ENCODE measurements at regions not wholly inside any gene's neighbourhood (a gene's known extent, or its start where the extent isn't known, plus 50 kb on each side); places are given as distances from the start of the nearest gene placed in this dataset.
"Not testable (repeated sequence)": the region's sequence is repeated elsewhere in the genome, so short reads cannot be mapped to it uniquely, and the experiment has no call there.

DNA sequence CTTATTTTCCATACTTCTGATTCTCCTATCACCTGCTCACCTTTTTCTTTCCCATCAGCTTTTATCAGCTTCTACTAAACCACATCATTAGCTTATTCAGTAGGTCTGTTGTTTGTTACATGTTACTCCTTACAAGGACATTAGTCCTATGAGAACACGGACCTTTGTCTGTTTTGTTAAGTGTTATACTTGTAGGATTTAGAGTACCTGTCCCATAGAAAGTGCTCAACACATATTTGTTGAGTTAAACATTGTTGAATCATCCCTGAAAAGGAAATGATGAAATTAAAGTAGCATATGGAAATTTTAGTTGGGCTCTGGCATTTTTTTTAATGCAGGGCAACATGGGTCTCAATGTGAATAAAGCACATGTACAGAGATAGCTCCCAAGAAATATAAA, 222.1 kb upstream of the CARD18 start:
- Histone ChIP-seq H3K36me3 (ENCODE audit: insufficient read depth, low read length, poor library complexity, severe bottlenecking) (no peaks in the 10 kb centered on the region), H3K4me1 (ENCODE audit: insufficient read depth, low read length, poor library complexity, severe bottlenecking) (no peaks in the 10 kb centered on the region), H3K27me3 (replicated peaks; ENCODE audit: insufficient read depth, low read depth, low read length, poor library complexity) (peaks cover 54% of the 10 kb centered on the region), H3K9me3 (ENCODE audit: low read depth, low read length, poor library complexity, severe bottlenecking) (no peaks in the 10 kb centered on the region), H3K4me3 (ENCODE audit: low read depth, low read length, poor library complexity, severe bottlenecking) (no peak overlapping the region), H3K27ac (ENCODE audit: low read depth, low read length, poor library complexity, severe bottlenecking) (no peak overlapping the region)
- TF ChIP-seq, protein P1, sequence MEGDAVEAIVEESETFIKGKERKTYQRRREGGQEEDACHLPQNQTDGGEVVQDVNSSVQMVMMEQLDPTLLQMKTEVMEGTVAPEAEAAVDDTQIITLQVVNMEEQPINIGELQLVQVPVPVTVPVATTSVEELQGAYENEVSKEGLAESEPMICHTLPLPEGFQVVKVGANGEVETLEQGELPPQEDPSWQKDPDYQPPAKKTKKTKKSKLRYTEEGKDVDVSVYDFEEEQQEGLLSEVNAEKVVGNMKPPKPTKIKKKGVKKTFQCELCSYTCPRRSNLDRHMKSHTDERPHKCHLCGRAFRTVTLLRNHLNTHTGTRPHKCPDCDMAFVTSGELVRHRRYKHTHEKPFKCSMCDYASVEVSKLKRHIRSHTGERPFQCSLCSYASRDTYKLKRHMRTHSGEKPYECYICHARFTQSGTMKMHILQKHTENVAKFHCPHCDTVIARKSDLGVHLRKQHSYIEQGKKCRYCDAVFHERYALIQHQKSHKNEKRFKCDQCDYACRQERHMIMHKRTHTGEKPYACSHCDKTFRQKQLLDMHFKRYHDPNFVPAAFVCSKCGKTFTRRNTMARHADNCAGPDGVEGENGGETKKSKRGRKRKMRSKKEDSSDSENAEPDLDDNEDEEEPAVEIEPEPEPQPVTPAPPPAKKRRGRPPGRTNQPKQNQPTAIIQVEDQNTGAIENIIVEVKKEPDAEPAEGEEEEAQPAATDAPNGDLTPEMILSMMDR (conservative IDR thresholded peaks at IDR 0.05; ENCODE audit: low read depth, low read length), result no peak
- no peak for TF ChIP-seq EZH2 (IDR thresholded peaks at IDR 0.05; ENCODE audit: borderline replicate concordance, low read depth, low read length, poor library complexity, severe bottlenecking)
- no peak for DNase-seq (ENCODE audit: low spot score)
- ChIA-PET CTCF (no interaction called here), POLR2A (ENCODE audit: low non-redundant PET) (no interaction called here)
- intact Hi-C loops (cut with micrococcal nuclease; ENCODE audit: unreplicated experiment), result no loop called here
- BruUV-seq (replicated peaks), result no TSS peak

DNA sequence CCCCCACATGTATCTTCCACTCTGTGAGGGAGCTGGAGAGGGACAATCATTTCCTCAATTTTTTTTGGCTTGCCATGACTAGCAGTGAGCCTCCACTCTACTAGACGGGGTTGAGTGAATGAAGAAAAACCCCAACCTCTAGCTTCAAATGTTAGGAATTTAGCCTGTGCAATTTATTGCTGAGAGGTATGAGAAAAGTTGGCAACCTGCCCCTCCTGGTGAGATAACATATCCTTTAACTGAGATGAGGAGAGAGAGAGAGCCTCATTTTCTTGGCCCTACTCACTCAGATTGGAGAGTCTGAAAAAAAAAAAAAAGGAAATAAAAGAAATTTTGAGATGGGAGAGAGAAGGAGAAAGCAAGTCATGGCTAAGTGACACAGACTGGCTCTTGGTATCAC, 218.2 kb upstream of the CARD18 start:
- Histone ChIP-seq H3K4me1 (ENCODE audit: insufficient read depth, low read length, poor library complexity, severe bottlenecking) (no peaks in the 10 kb centered on the region), H3K9me3 (ENCODE audit: low read depth, low read length, poor library complexity, severe bottlenecking) (no peaks in the 10 kb centered on the region), H3K4me3 (ENCODE audit: low read depth, low read length, poor library complexity, severe bottlenecking) (no peak overlapping the region), H3K36me3 (ENCODE audit: insufficient read depth, low read length, poor library complexity, severe bottlenecking) (no peaks in the 10 kb centered on the region), H3K27ac (ENCODE audit: low read depth, low read length, poor library complexity, severe bottlenecking) (no peak overlapping the region), H3K27me3 (replicated peaks; ENCODE audit: insufficient read depth, low read depth, low read length, poor library complexity) (peaks cover 19% of the 10 kb centered on the region)
- no peak for DNase-seq (ENCODE audit: low spot score)
- BruUV-seq (replicated peaks), result no TSS peak
- ChIA-PET CTCF (no interaction called here), POLR2A (ENCODE audit: low non-redundant PET) (no interaction called here)
- TF ChIP-seq, protein P1 (conservative IDR thresholded peaks at IDR 0.05; ENCODE audit: low read depth, low read length), result no peak
- no peak for TF ChIP-seq EZH2 (IDR thresholded peaks at IDR 0.05; ENCODE audit: borderline replicate concordance, low read depth, low read length, poor library complexity, severe bottlenecking)
- intact Hi-C loops (cut with micrococcal nuclease; ENCODE audit: unreplicated experiment), result no loop called here

DNA sequence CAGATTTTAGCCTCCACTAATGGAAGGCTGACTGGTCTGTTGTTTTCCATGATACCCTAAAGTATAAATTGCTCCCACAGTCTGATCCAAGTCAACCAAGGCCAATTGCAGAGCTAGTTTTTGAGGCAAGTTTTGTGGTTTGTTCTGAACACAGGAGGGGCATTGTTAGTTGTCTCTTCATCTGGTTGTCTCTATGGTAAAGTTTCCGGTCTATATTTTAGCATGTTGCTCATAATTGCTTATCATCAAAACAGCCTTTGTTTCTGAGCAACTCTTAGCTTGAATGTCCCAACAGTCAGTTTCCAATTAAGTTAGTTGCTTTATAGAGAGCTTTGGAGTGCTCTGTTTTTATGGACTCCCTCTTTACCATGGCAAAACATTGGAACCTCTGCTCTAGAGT, 217.6 kb upstream of the CARD18 start:
- Histone ChIP-seq H3K36me3 (ENCODE audit: insufficient read depth, low read length, poor library complexity, severe bottlenecking) (no peaks in the 10 kb centered on the region), H3K4me1 (ENCODE audit: insufficient read depth, low read length, poor library complexity, severe bottlenecking) (no peaks in the 10 kb centered on the region), H3K27me3 (replicated peaks; ENCODE audit: insufficient read depth, low read depth, low read length, poor library complexity) (peaks cover 19% of the 10 kb centered on the region), H3K27ac (ENCODE audit: low read depth, low read length, poor library complexity, severe bottlenecking) (no peak overlapping the region), H3K4me3 (ENCODE audit: low read depth, low read length, poor library complexity, severe bottlenecking) (no peak overlapping the region), H3K9me3 (ENCODE audit: low read depth, low read length, poor library complexity, severe bottlenecking) (no peaks in the 10 kb centered on the region)
- no TSS peak for BruUV-seq (replicated peaks)
- DNase-seq (ENCODE audit: low spot score), result no peak
- POLR2A ChIA-PET (ENCODE audit: low non-redundant PET), result no interaction called here
- TF ChIP-seq EZH2 (IDR thresholded peaks at IDR 0.05; ENCODE audit: borderline replicate concordance, low read depth, low read length, poor library complexity, severe bottlenecking), result no peak
- TF ChIP-seq, protein P1 (conservative IDR thresholded peaks at IDR 0.05; ENCODE audit: low read depth, low read length), result no peak
- CTCF ChIA-PET, result no interaction called here
- intact Hi-C loops (cut with micrococcal nuclease; ENCODE audit: unreplicated experiment), result no loop called here

DNA sequence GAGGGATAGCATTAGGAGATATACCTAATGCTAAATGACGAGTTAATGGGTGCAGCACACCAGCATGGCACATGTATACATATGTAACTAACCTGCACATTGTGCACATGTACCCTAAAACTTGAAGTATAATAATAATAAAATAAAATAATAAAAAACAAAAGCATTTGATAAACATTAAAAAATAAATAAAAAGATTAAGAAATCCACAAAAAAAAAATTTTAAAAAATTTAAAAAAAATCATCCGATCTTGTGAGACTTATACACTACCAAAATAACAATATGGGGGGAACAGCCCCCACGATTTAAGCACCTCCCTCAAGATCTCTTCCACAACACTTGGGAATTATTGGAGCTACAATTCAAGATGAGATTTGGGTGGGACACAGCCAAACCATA, 210.3 kb upstream of the CARD18 start:
- intact Hi-C loops (cut with micrococcal nuclease; ENCODE audit: unreplicated experiment); POLR2A ChIA-PET (ENCODE audit: low non-redundant PET); H3K4me1 ChIP-seq (ENCODE audit: insufficient read depth, low read length, poor library complexity, severe bottlenecking); H3K27ac ChIP-seq (ENCODE audit: low read depth, low read length, poor library complexity, severe bottlenecking); CTCF ChIA-PET; H3K9me3 ChIP-seq (ENCODE audit: low read depth, low read length, poor library complexity, severe bottlenecking); BruUV-seq (replicated peaks); DNase-seq (ENCODE audit: low spot score); H3K36me3 ChIP-seq (ENCODE audit: insufficient read depth, low read length, poor library complexity, severe bottlenecking); H3K4me3 ChIP-seq (ENCODE audit: low read depth, low read length, poor library complexity, severe bottlenecking); H3K27me3 ChIP-seq (replicated peaks; ENCODE audit: insufficient read depth, low read depth, low read length, poor library complexity): not testable (repeated sequence)

Measured in A673 (cell line).